Endodermal cell (in vitro differentiated cells): ENCODE measurements at regions not wholly inside any gene's neighbourhood (a gene's known extent, or its start where the extent isn't known, plus 50 kb on each side); places are given as distances from the start of the nearest gene placed in this dataset.

Experiments
- DNase-seq: peaks from one replicate; pipeline ENCODE4 v3.0.0-alpha.2; 2017
- H3K27ac ChIP-seq: 2 replicates; pipeline ENCODE4 v1.5.1; 2013; ENCODE audit warnings: mild to moderate bottlenecking, low read depth, low read length, moderate library complexity
- H3K27me3 ChIP-seq: 2 replicates; pipeline ENCODE4 v1.6.1; 2013; ENCODE audit warnings: mild to moderate bottlenecking, low read length, moderate library complexity; ENCODE audit not compliant: insufficient read depth, control insufficient read depth, poor library complexity, severe bottlenecking
- H3K36me3 ChIP-seq: 2 replicates; pipeline ENCODE4 v1.7.0; 2013; ENCODE audit warnings: mild to moderate bottlenecking, low read length, moderate library complexity; ENCODE audit not compliant: control insufficient read depth, insufficient read depth
- H3K4me1 ChIP-seq: one replicate; pipeline ENCODE4 v1.7.0; 2013; ENCODE audit warnings: low read length; ENCODE audit not compliant: control insufficient read depth, insufficient read depth
- H3K4me3 ChIP-seq: 2 replicates; pipeline ENCODE4 v1.5.1; 2013; ENCODE audit warnings: mild to moderate bottlenecking, low read length, moderate library complexity
- H3K9ac ChIP-seq: 2 replicates; pipeline ENCODE4 v1.6.1; 2013; ENCODE audit warnings: mild to moderate bottlenecking, low read length, moderate library complexity; ENCODE audit not compliant: poor library complexity, severe bottlenecking; ENCODE audit errors: extremely low read depth
- H3K9me3 ChIP-seq: 2 replicates; pipeline ENCODE4 v1.6.1; 2013; ENCODE audit warnings: mild to moderate bottlenecking, low read length, moderate library complexity; ENCODE audit not compliant: control insufficient read depth
- H3K27ac Mint-ChIP-seq: 2 replicates; pipeline ENCODE4 v1.8.0; 2020; ENCODE audit warnings: mixed read lengths
- H3K27me3 Mint-ChIP-seq: 2 replicates; pipeline ENCODE4 v1.8.0; 2021; ENCODE audit warnings: mild to moderate bottlenecking, mixed read lengths; ENCODE audit not compliant: insufficient read depth
- H3K36me3 Mint-ChIP-seq: 2 replicates; pipeline ENCODE4 v1.8.0; 2020; ENCODE audit warnings: low read depth, mixed read lengths
- H3K4me1 Mint-ChIP-seq: 2 replicates; pipeline ENCODE4 v1.8.0; 2020; ENCODE audit warnings: mixed read lengths
- H3K4me3 Mint-ChIP-seq: 2 replicates; pipeline ENCODE4 v1.8.0; 2020; ENCODE audit warnings: mild to moderate bottlenecking, moderate library complexity, mixed read lengths
- H3K9me3 Mint-ChIP-seq: 2 replicates; pipeline ENCODE4 v1.8.0; 2020; ENCODE audit warnings: mild to moderate bottlenecking, mixed read lengths
- WGBS, 2 experiments: methylation state at CpG; one replicate each; pipeline versions ENCODE4 v1.1.5 to v1.1.7; 2013; ENCODE audit warnings: missing lambda C conversion rate in 2 of 2, mixed read lengths in 1 of 2; ENCODE audit not compliant: insufficient coverage in 1 of 2, insufficient read length in 1 of 2; 5-methylcytosine and 5-hydroxymethylcytosine counted together
- TF ChIP-seq, protein P1 (sequence below): fragments of 200-600 bp; sonication (generic); conservative IDR thresholded peaks from 2 replicates; pipeline ENCODE4 v1.5.0; 2021; ENCODE audit warnings: antibody characterized with exemption, mild to moderate bottlenecking

- 92% methylated on average over 5 of the region's 5 CpGs; no CpG with 5 or more reads in 1 of the 2 experiments for WGBS, 2 experiments
- DNase-seq = no peak
- H3K36me3 Mint-ChIP-seq = no peaks in the 10 kb centered on the region
Observed at GRCh38 chr10:128848810-128849209, 618.2 kb upstream of the MGMT start.

DNA sequence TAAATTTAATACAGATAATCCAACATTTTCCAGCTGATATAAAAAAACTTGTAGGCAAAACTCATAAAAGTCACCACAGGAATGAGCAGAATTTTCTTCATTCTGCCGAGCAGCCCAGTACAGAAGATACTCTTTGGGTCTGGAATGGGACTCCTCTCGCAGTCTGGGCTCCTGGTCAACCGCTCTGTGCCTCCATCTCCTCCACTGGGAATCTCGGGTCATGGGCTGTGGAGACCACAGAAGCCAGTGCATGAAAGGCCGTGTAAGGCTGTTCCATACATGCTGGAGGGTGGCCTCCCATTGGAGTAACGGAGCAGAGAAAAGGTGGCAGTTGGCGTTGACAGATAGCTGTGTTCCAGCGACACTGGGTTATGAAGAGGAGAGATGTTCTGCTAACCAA lies 616.4 kb upstream of the MGMT start:
- Histone ChIP-seq H3K9me3 (no peaks in the 10 kb centered on the region), H3K27me3 (no peaks in the 10 kb centered on the region), H3K4me3 (no peak overlapping the region), H3K36me3 (no peaks in the 10 kb centered on the region), H3K27ac (no peak overlapping the region), H3K4me1 (no peaks in the 10 kb centered on the region), H3K9ac (no peak overlapping the region)
- Mint-ChIP-seq H3K9me3 (no peaks in the 10 kb centered on the region), H3K36me3 (no peaks in the 10 kb centered on the region), H3K27ac (no peak overlapping the region), H3K4me1 (peaks cover 3% of the 10 kb centered on the region), H3K27me3 (peaks cover 2% of the 10 kb centered on the region), H3K4me3 (no peak overlapping the region)
- 88 to 97% methylated on average over 4 to 8 of the region's 8 CpGs for WGBS, 2 experiments
- DNase-seq = no peak
- TF ChIP-seq, protein P1, sequence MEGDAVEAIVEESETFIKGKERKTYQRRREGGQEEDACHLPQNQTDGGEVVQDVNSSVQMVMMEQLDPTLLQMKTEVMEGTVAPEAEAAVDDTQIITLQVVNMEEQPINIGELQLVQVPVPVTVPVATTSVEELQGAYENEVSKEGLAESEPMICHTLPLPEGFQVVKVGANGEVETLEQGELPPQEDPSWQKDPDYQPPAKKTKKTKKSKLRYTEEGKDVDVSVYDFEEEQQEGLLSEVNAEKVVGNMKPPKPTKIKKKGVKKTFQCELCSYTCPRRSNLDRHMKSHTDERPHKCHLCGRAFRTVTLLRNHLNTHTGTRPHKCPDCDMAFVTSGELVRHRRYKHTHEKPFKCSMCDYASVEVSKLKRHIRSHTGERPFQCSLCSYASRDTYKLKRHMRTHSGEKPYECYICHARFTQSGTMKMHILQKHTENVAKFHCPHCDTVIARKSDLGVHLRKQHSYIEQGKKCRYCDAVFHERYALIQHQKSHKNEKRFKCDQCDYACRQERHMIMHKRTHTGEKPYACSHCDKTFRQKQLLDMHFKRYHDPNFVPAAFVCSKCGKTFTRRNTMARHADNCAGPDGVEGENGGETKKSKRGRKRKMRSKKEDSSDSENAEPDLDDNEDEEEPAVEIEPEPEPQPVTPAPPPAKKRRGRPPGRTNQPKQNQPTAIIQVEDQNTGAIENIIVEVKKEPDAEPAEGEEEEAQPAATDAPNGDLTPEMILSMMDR = no peak

More at GRCh38 chr10:128848810-128849209, 618.2 kb upstream of the MGMT start:
- no peaks in the 10 kb centered on the region for H3K27me3 ChIP-seq
- H3K27ac Mint-ChIP-seq = no peak overlapping the region
- H3K4me3 Mint-ChIP-seq = no peak overlapping the region
- H3K36me3 ChIP-seq = no peaks in the 10 kb centered on the region
- TF ChIP-seq, protein P1 = no peak
- no peaks in the 10 kb centered on the region for H3K4me1 ChIP-seq
- H3K9me3 Mint-ChIP-seq = no peaks in the 10 kb centered on the region
- H3K27me3 Mint-ChIP-seq = peaks cover 2% of the 10 kb centered on the region
- H3K9ac ChIP-seq = no peak overlapping the region
- H3K4me3 ChIP-seq = no peak overlapping the region
- no peaks in the 10 kb centered on the region for H3K9me3 ChIP-seq
- no peaks in the 10 kb centered on the region for H3K4me1 Mint-ChIP-seq
- H3K27ac ChIP-seq = no peak overlapping the region

GRCh38 chr10:128851281-128851680 lies 615.8 kb upstream of the MGMT start:
- 90 to 93% methylated on average over 2 of the region's 2 CpGs for WGBS, 2 experiments
- H3K9me3 ChIP-seq = no peaks in the 10 kb centered on the region
- H3K9me3 Mint-ChIP-seq = no peaks in the 10 kb centered on the region
- no peak for DNase-seq
- H3K27me3 Mint-ChIP-seq = peaks cover 2% of the 10 kb centered on the region
- no peaks in the 10 kb centered on the region for H3K36me3 Mint-ChIP-seq
- H3K4me3 ChIP-seq = no peak overlapping the region
- no peaks in the 10 kb centered on the region for H3K27me3 ChIP-seq
- H3K27ac ChIP-seq = no peak overlapping the region
- H3K9ac ChIP-seq = no peak overlapping the region
- no peaks in the 10 kb centered on the region for H3K4me1 ChIP-seq
- TF ChIP-seq, protein P1 = no peak
- no peak overlapping the region for H3K4me3 Mint-ChIP-seq
- H3K4me1 Mint-ChIP-seq = peaks cover 3% of the 10 kb centered on the region
- H3K36me3 ChIP-seq = no peaks in the 10 kb centered on the region
- no peak overlapping the region for H3K27ac Mint-ChIP-seq
